PC-9 (cell line): ENCODE measurements at regions not wholly inside any gene's neighbourhood (a gene's known extent, or its start where the extent isn't known, plus 50 kb on each side); places are given as distances from the start of the nearest gene placed in this dataset.

Experiments
- BruUV-seq: library from RNA; stranded (reverse); fragments of 400-500 nt; replicated peaks from 2 replicates; lab custom pipeline; 2021; lab: Mats Ljungman, UMichigan
- CTCF ChIA-PET: fragments of 300-600 bp; sonication (Branson Sonifier 250); formaldehyde crosslinking; loops from one replicate; lab custom pipeline; 2022; ENCODE audit warnings: antibody characterized with exemption; lab: Charles Lee
- POLR2A ChIA-PET: fragments of 300-600 bp; sonication (Branson Sonifier 250); formaldehyde crosslinking; loops from one replicate; lab custom pipeline; 2022; ENCODE audit warnings: antibody characterized with exemption; ENCODE audit not compliant: unreplicated experiment; lab: Charles Lee
- DNase-seq, 2 experiments: peaks; one replicate each; pipeline versions ENCODE4 v3.0.0 to v3.0.0-alpha.2; 2015 to 2022; ENCODE audit warnings: mixed read lengths in 1 of 2
- H2AFZ ChIP-seq: fragments of 200-600 bp; sonication (generic); 2 replicates; pipeline ENCODE4 v1.8.1; 2017; ENCODE audit warnings: antibody characterized with exemption
- H3F3A ChIP-seq: fragments of 200-600 bp; sonication (generic); 2 replicates; pipeline ENCODE4 v1.8.1; 2017; ENCODE audit warnings: antibody characterized with exemption, mild to moderate bottlenecking, low read depth; ENCODE audit not compliant: insufficient read depth
- H3K27ac ChIP-seq: fragments of 200-600 bp; sonication (generic); 2 replicates; pipeline ENCODE4 v1.6.1; 2016; ENCODE audit warnings: mixed run types
- H3K27me3 ChIP-seq: fragments of 200-600 bp; sonication (generic); 2 replicates; pipeline ENCODE4 v1.6.1; 2016; ENCODE audit warnings: low read depth, mixed run types; ENCODE audit not compliant: insufficient read depth
- H3K36me3 ChIP-seq: fragments of 200-600 bp; sonication (generic); 2 replicates; pipeline ENCODE4 v1.6.1; 2016; ENCODE audit warnings: low read depth, mixed run types
- H3K4me1 ChIP-seq: fragments of 200-600 bp; sonication (generic); replicated peaks from 2 replicates; pipeline ENCODE4 v1.6.1; 2016; ENCODE audit warnings: mixed run types; ENCODE audit not compliant: insufficient read depth
- H3K4me2 ChIP-seq: fragments of 200-600 bp; sonication (generic); 2 replicates; pipeline ENCODE4 v1.6.1; 2017; ENCODE audit warnings: mixed run types
- H3K4me3 ChIP-seq: fragments of 200-600 bp; sonication (generic); 2 replicates; pipeline ENCODE4 v1.6.1; 2016; ENCODE audit warnings: mixed run types
- H3K79me2 ChIP-seq: fragments of 200-600 bp; sonication (generic); 2 replicates; pipeline ENCODE4 v1.6.1; 2017; ENCODE audit warnings: low read depth, mixed run types
- H3K9me2 ChIP-seq: fragments of 200-600 bp; sonication (generic); 2 replicates; pipeline ENCODE4 v1.8.1; 2017; ENCODE audit warnings: mild to moderate bottlenecking; ENCODE audit not compliant: insufficient read depth
- H3K9me3 ChIP-seq: fragments of 200-600 bp; sonication (generic); 2 replicates; pipeline ENCODE4 v1.8.1; 2016; ENCODE audit warnings: low read depth; ENCODE audit not compliant: insufficient read depth
- H4K20me1 ChIP-seq: fragments of 200-600 bp; sonication (generic); 2 replicates; pipeline ENCODE4 v1.8.1; 2017; ENCODE audit not compliant: insufficient read depth
- CTCF ChIP-seq: fragments of 200-600 bp; sonication (generic); conservative IDR thresholded peaks from 2 replicates; pipeline ENCODE4 v1.6.1; 2017; ENCODE audit warnings: mixed run types, antibody characterized with exemption, mild to moderate bottlenecking, moderate library complexity
- EZH2 ChIP-seq: fragments of 200-600 bp; sonication (generic); IDR thresholded peaks from 2 replicates; pipeline ENCODE4 v1.8.0; 2017; ENCODE audit warnings: antibody characterized with exemption, low read depth
- intact Hi-C: fragments of 100-400 bp; cut with micrococcal nuclease; formaldehyde crosslinking; loops from one replicate; pipeline ENCODE4 v1.10.0; 2022; ENCODE audit not compliant: unreplicated experiment

- Histone ChIP-seq H3K9me2 (no peaks in the 10 kb centered on the region), H3K79me2 (no peaks in the 10 kb centered on the region), H3F3A (no peaks in the 10 kb centered on the region), H3K9me3 (no peaks in the 10 kb centered on the region), H3K4me2 (no peak overlapping the region), H3K27ac (no peak overlapping the region), H3K27me3 (no peaks in the 10 kb centered on the region), H3K4me1 (no peaks in the 10 kb centered on the region), H3K36me3 (no peaks in the 10 kb centered on the region), H2AFZ (no peak overlapping the region), H3K4me3 (no peak overlapping the region), H4K20me1 (no peaks in the 10 kb centered on the region)
- intact Hi-C loops, result no loop called here
- ChIA-PET CTCF (no interaction called here), POLR2A (no interaction called here)
- no peak for DNase-seq
- no TSS peak for BruUV-seq
- TF ChIP-seq CTCF (no peak), EZH2 (no peak)
Observed at GRCh38 chr2:139605668-139606067, 825.5 kb upstream of the NXPH2 start.

- H3K4me1 ChIP-seq, result no peaks in the 10 kb centered on the region
- POLR2A ChIA-PET, result no interaction called here
- CTCF ChIA-PET, result no interaction called here
- no TSS peak for BruUV-seq
- H3K27me3 ChIP-seq, result no peaks in the 10 kb centered on the region
- no peaks in the 10 kb centered on the region for H3K9me2 ChIP-seq
- intact Hi-C loops, result no loop called here
- TF ChIP-seq CTCF (no peak), EZH2 (no peak)
- no peak overlapping the region for H3K27ac ChIP-seq
- no peak overlapping the region for H2AFZ ChIP-seq
- no peak for DNase-seq
- no peaks in the 10 kb centered on the region for H3K9me3 ChIP-seq
- H3F3A ChIP-seq, result no peaks in the 10 kb centered on the region
- no peaks in the 10 kb centered on the region for H3K36me3 ChIP-seq
- H3K4me2 ChIP-seq, result no peak overlapping the region
- H3K4me3 ChIP-seq, result no peak overlapping the region
- no peaks in the 10 kb centered on the region for H3K79me2 ChIP-seq
- no peaks in the 10 kb centered on the region for H4K20me1 ChIP-seq
Observed at GRCh38 chr2:139600166-139600565, 820.0 kb upstream of the NXPH2 start.

GRCh38 chr2:139585101-139585500, 804.9 kb upstream of the NXPH2 start:
- ChIA-PET CTCF (no interaction called here), POLR2A (no interaction called here)
- intact Hi-C loops, result no loop called here
- Histone ChIP-seq H3K9me3 (no peaks in the 10 kb centered on the region), H2AFZ (no peak overlapping the region), H3K4me3 (no peak overlapping the region), H3K79me2 (no peaks in the 10 kb centered on the region), H4K20me1 (no peaks in the 10 kb centered on the region; the same call in 1 of the 2 replicates), H3K4me1 (no peaks in the 10 kb centered on the region), H3K36me3 (no peaks in the 10 kb centered on the region), H3K9me2 (no peaks in the 10 kb centered on the region), H3F3A (no peaks in the 10 kb centered on the region), H3K4me2 (no peak overlapping the region), H3K27ac (no peak overlapping the region), H3K27me3 (no peaks in the 10 kb centered on the region)
- DNase-seq, result no peak
- no peak for TF ChIP-seq CTCF
- no peak for TF ChIP-seq EZH2
- BruUV-seq, result no TSS peak
